HL-60 (cell line): ENCODE measurements at regions not wholly inside any gene's neighbourhood (a gene's known extent, or its start where the extent isn't known, plus 50 kb on each side); places are given as distances from the start of the nearest gene placed in this dataset.

Experiments used
- DNase-seq, 2 experiments: peaks; one replicate each; pipeline ENCODE4 v3.0.0-alpha.2; 2010 to 2020; ENCODE audit warnings: low read depth in 1 of 2, low spot score in 1 of 2
- H3K27ac ChIP-seq: fragments of 250-450 bp; sonication (Bioruptor Pico); replicated peaks from 2 replicates; pipeline ENCODE4 v1.5.1; 2020; ENCODE audit warnings: mild to moderate bottlenecking, moderate library complexity
- H3K27me3 ChIP-seq: fragments of 250-450 bp; sonication (Bioruptor Pico); 2 replicates; pipeline ENCODE4 v1.5.1; 2021; ENCODE audit warnings: mild to moderate bottlenecking, moderate library complexity; ENCODE audit not compliant: insufficient read depth, poor library complexity, severe bottlenecking
- H3K4me3 ChIP-seq: replicated peaks from 2 replicates; pipeline ENCODE4 v1.5.1; 2011; ENCODE audit warnings: mild to moderate bottlenecking, control low read depth, low read length; ENCODE audit not compliant: insufficient read depth
- GABPA ChIP-seq: IDR thresholded peaks from 2 replicates; pipeline ENCODE4 v1.6.1; 2012; ENCODE audit warnings: low read depth
- POLR2AphosphoS5 ChIP-seq: IDR thresholded peaks from 2 replicates; pipeline ENCODE4 v1.6.1; 2012; ENCODE audit warnings: low read depth
- SPI1 ChIP-seq: IDR thresholded peaks from 2 replicates; pipeline ENCODE4 v1.6.1; 2012; ENCODE audit warnings: low read depth, mild to moderate bottlenecking, borderline replicate concordance
- TF ChIP-seq, protein P1 (sequence below): IDR thresholded peaks from 2 replicates; pipeline ENCODE4 v1.6.1; 2012; ENCODE audit warnings: low read depth; ENCODE audit not compliant: insufficient replicate concordance
- TF ChIP-seq, protein P2 (sequence below): IDR thresholded peaks from one replicate; pipeline ENCODE4 v1.5.1; 2011; ENCODE audit warnings: low read length, control low read depth, inconsistent platforms; ENCODE audit not compliant: insufficient read depth

DNA sequence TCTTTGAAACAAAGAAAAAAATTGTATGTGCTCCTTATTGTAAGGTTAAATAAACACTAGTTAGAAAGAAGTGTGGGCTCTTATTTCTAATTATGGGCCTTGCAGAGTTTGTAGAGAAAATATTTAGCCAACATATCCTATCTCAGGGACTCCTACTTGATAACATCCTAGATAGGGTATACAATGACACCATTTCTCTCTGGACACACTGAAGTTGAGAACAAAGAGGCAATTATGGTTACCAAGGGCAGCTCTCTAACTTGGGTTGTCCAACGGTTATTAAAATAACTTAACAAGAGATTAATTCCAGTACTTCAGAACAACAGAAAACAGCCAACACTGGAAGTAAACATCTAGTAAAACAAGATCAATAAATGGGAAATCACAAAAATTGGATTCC, 69.0 kb upstream of the ZC3H11B start:
- Histone ChIP-seq H3K27me3 (no peaks in the 10 kb centered on the region), H3K27ac (no peak overlapping the region), H3K4me3 (no peak overlapping the region)
- TF ChIP-seq, protein P1, sequence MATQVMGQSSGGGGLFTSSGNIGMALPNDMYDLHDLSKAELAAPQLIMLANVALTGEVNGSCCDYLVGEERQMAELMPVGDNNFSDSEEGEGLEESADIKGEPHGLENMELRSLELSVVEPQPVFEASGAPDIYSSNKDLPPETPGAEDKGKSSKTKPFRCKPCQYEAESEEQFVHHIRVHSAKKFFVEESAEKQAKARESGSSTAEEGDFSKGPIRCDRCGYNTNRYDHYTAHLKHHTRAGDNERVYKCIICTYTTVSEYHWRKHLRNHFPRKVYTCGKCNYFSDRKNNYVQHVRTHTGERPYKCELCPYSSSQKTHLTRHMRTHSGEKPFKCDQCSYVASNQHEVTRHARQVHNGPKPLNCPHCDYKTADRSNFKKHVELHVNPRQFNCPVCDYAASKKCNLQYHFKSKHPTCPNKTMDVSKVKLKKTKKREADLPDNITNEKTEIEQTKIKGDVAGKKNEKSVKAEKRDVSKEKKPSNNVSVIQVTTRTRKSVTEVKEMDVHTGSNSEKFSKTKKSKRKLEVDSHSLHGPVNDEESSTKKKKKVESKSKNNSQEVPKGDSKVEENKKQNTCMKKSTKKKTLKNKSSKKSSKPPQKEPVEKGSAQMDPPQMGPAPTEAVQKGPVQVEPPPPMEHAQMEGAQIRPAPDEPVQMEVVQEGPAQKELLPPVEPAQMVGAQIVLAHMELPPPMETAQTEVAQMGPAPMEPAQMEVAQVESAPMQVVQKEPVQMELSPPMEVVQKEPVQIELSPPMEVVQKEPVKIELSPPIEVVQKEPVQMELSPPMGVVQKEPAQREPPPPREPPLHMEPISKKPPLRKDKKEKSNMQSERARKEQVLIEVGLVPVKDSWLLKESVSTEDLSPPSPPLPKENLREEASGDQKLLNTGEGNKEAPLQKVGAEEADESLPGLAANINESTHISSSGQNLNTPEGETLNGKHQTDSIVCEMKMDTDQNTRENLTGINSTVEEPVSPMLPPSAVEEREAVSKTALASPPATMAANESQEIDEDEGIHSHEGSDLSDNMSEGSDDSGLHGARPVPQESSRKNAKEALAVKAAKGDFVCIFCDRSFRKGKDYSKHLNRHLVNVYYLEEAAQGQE, result no peak
- TF ChIP-seq SPI1, result no peak
- TF ChIP-seq GABPA, result no peak
- TF ChIP-seq POLR2AphosphoS5, result no peak
- TF ChIP-seq, protein P2, sequence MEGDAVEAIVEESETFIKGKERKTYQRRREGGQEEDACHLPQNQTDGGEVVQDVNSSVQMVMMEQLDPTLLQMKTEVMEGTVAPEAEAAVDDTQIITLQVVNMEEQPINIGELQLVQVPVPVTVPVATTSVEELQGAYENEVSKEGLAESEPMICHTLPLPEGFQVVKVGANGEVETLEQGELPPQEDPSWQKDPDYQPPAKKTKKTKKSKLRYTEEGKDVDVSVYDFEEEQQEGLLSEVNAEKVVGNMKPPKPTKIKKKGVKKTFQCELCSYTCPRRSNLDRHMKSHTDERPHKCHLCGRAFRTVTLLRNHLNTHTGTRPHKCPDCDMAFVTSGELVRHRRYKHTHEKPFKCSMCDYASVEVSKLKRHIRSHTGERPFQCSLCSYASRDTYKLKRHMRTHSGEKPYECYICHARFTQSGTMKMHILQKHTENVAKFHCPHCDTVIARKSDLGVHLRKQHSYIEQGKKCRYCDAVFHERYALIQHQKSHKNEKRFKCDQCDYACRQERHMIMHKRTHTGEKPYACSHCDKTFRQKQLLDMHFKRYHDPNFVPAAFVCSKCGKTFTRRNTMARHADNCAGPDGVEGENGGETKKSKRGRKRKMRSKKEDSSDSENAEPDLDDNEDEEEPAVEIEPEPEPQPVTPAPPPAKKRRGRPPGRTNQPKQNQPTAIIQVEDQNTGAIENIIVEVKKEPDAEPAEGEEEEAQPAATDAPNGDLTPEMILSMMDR, result no peak
- DNase-seq, result no peak

DNA sequence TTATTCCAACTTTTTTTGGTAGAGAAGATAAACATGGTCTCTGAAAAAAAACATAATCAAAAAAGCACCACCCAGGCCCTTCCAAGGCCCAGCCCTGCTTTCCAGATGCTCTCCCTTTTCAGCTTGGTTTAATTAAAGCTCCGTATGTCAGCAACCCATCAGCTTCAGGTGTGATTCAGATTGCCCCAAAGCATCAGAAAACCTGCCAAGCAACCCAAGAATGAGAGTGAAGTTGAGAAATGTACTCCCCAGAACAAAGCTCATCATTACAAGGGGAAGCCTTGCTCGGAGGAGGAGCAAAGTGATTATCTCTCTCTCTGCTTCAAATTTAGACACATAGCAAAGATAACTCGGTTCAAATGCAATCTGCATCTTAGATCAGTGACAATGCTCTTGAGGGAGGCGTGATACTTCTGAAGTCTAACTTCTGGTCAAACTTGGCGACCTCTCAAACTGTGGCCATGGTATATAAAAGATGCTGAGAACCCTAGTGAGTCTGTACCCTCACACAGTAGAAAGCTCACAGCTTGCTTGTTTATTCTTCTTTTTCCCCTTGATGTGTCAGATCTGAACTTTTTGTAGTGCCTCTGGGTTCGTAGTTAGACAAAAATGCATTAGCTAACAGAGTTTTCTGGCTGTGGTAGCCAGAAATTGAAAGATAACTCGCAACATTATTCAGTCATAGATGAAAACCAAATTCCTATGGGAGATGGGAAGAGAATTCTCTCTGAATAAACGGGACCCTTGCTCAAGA, 63.3 kb upstream of the ZC3H11B start:
- Histone ChIP-seq H3K27me3 (no peaks in the 10 kb centered on the region), H3K27ac (no peak overlapping the region), H3K4me3 (no peak overlapping the region)
- DNase-seq, result no peak
- TF ChIP-seq GABPA (no peak), POLR2AphosphoS5 (no peak), SPI1 (no peak)
- TF ChIP-seq, protein P2, result no peak

DNA sequence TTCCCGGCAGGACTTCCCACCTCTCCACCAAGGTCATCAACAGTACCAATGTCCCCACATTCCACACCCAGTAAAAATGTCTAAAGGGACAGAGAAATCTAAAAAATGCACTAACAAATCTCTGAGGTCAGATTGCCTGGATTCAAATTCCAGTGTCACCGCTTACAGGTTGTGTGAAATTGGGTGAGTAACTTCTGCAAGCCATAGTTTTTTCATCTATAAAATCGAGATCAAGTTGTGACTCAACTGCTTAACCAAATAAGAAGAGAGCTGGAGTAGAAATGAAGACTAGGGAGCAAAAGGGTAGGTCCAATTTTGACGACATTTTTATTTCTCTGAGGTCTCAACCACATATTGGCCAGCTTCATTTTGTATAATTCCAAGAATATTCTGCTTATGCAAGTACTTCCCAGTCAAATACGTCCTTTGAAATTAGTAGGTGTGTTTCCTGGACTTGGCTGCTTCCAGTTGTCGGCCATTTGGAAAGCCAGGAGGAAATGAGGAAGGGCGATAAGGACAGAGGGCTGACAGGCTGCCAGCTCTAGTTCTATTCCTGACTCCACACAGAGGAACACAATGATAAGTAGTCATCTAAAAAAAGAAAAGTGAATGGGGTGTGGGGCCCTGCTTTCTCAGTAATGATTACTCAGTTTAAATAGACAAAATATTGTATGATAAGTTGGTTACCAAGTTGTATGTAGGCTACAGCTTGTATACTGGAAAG, 57.7 kb upstream of the ZC3H11B start:
- DNase-seq, result no peak
- H3K27ac ChIP-seq, result no peak overlapping the region
- no peaks in the 10 kb centered on the region for H3K27me3 ChIP-seq
- H3K4me3 ChIP-seq, result no peak overlapping the region
- TF ChIP-seq GABPA (no peak), POLR2AphosphoS5 (no peak), SPI1 (no peak)
- TF ChIP-seq, protein P1, result no peak
- TF ChIP-seq, protein P2, result no peak
